Esophagus squamous epithelium (tissue), 5 donors: ENCODE measurements at regions not wholly inside any gene's neighbourhood (a gene's known extent, or its start where the extent isn't known, plus 50 kb on each side); places are given as distances from the start of the nearest gene placed in this dataset.

Experiments
- DNase-seq: peaks from one replicate; lab custom pipeline; 2025; lab: John Stamatoyannopoulos, UW
- H3K27ac ChIP-seq, 4 donors: fragments of 200-600 bp; sonication (generic); one replicate each; pipeline ENCODE4 v1.5.1; 2016 to 2019; ENCODE audit warnings: mild to moderate bottlenecking in 1 of 4
- H3K27me3 ChIP-seq, 4 donors: fragments of 200-600 bp; sonication (generic); 1 replicate in 3 of 4; 2 replicates in 1 of 4; pipeline versions ENCODE4 v1.5.1 to v1.6.0; 2017 to 2021; ENCODE audit warnings: antibody characterized with exemption in 1 of 4
- H3K36me3 ChIP-seq, 3 donors: fragments of 200-600 bp; sonication (generic); one replicate each; pipeline ENCODE4 v1.5.1; 2016 to 2019
- H3K4me1 ChIP-seq, 3 donors: fragments of 200-600 bp; sonication (generic); one replicate each; pipeline ENCODE4 v1.5.1; 2017 to 2019
- H3K4me3 ChIP-seq, 4 donors: fragments of 200-600 bp; sonication (generic); 1 replicate in 3 of 4; 2 replicates in 1 of 4; pipeline ENCODE4 v1.5.1; 2016 to 2019; ENCODE audit warnings: mild to moderate bottlenecking in 2 of 4, moderate library complexity in 1 of 4
- H3K9me3 ChIP-seq, 3 donors: fragments of 200-600 bp; sonication (generic); one replicate each; pipeline ENCODE4 v1.5.1; 2016 to 2019
- CTCF ChIP-seq, 6 experiments: fragments of 450-650 bp in 4 of 6; fragments of 200-600 bp in 2 of 6; sonication (generic) in 2 of 6; IDR thresholded peaks; one replicate each; pipeline ENCODE4 v1.5.1; 2016 to 2019; ENCODE audit warnings: antibody characterized with exemption in 6 of 6, mild to moderate bottlenecking in 4 of 6, moderate library complexity in 4 of 6
- POLR2A ChIP-seq, 4 donors: fragments of 450-650 bp; IDR thresholded peaks; one replicate each; pipeline ENCODE4 v1.6.1; 2017; ENCODE audit warnings: antibody characterized with exemption in 4 of 4, mild to moderate bottlenecking in 4 of 4, moderate library complexity in 3 of 4
- WGBS, 2 donors: methylation state at CpG; one replicate each; pipeline ENCODE4 v1.1.5; 2018; 5-methylcytosine and 5-hydroxymethylcytosine counted together
- intact Hi-C: fragments of 100-400 bp; cut with DNase I; formaldehyde crosslinking; loops from one replicate; pipeline ENCODE4 v1.15.0; 2022
- donor health status: DM: yes; HTN: yes; CAD: no.

GRCh38 chr12:104850781-104851180, 107.3 kb downstream of the SLC41A2 start:
- DNase-seq, result no peak
- no peak overlapping the region for H3K4me3 ChIP-seq
- TF ChIP-seq CTCF (IDR thresholded peaks at IDR 0.05), result no peak
- no peak for TF ChIP-seq POLR2A (IDR thresholded peaks at IDR 0.05)
- H3K27me3 ChIP-seq, result no peaks in the 10 kb centered on the region
- H3K27ac ChIP-seq, result no peak overlapping the region
- intact Hi-C loops, result no loop called here
- H3K4me1 ChIP-seq, result no peaks in the 10 kb centered on the region
- no peaks in the 10 kb centered on the region for H3K9me3 ChIP-seq
- H3K36me3 ChIP-seq, result no peaks in the 10 kb centered on the region

GRCh38 chr12:104846056-104846767, 111.9 kb downstream of the SLC41A2 start:
- Histone ChIP-seq H3K36me3 (no peaks in the 10 kb centered on the region), H3K4me3 (no peak overlapping the region), H3K27me3 (no peaks in the 10 kb centered on the region), H3K27ac (no peak overlapping the region), H3K4me1 (no peaks in the 10 kb centered on the region), H3K9me3 (no peaks in the 10 kb centered on the region)
- no peak for TF ChIP-seq POLR2A (IDR thresholded peaks at IDR 0.05)
- no peak for TF ChIP-seq CTCF (IDR thresholded peaks at IDR 0.05)
- WGBS, 2 donors, result 53 to 96% methylated on average over 2 of the region's 2 CpGs
- intact Hi-C loops, result no loop called here
- DNase-seq, result no peak

GRCh38 chr12:104844123-104844522, 114.0 kb downstream of the SLC41A2 start:
- H3K4me1 ChIP-seq, result no peaks in the 10 kb centered on the region
- intact Hi-C loops, result no loop called here
- H3K36me3 ChIP-seq, result no peaks in the 10 kb centered on the region
- no peak for DNase-seq
- no peak for TF ChIP-seq CTCF (IDR thresholded peaks at IDR 0.05)
- TF ChIP-seq POLR2A (IDR thresholded peaks at IDR 0.05), result no peak
- WGBS, 2 donors, result 87 to 89% methylated on average over 1 of the region's 1 CpG
- no peaks in the 10 kb centered on the region for H3K9me3 ChIP-seq
- H3K27ac ChIP-seq, result no peak overlapping the region
- no peaks in the 10 kb centered on the region for H3K27me3 ChIP-seq
- no peak overlapping the region for H3K4me3 ChIP-seq

GRCh38 chr12:104840262-104840661, 117.8 kb downstream of the SLC41A2 start:
- WGBS, 2 donors, result 88 to 91% methylated on average over 1 of the region's 1 CpG
- TF ChIP-seq CTCF (IDR thresholded peaks at IDR 0.05) (no peak), POLR2A (IDR thresholded peaks at IDR 0.05) (no peak)
- intact Hi-C loops, result no loop called here
- no peaks in the 10 kb centered on the region for H3K9me3 ChIP-seq
- H3K4me3 ChIP-seq, result no peak overlapping the region
- no peak for DNase-seq
- H3K4me1 ChIP-seq, result no peaks in the 10 kb centered on the region
- H3K36me3 ChIP-seq, result no peaks in the 10 kb centered on the region
- H3K27me3 ChIP-seq, result no peaks in the 10 kb centered on the region
- H3K27ac ChIP-seq, result no peak overlapping the region

- H3K27ac ChIP-seq, result no peak overlapping the region
- no peaks in the 10 kb centered on the region for H3K9me3 ChIP-seq
- no peaks in the 10 kb centered on the region for H3K36me3 ChIP-seq
- no peaks in the 10 kb centered on the region for H3K4me1 ChIP-seq
- TF ChIP-seq CTCF (IDR thresholded peaks at IDR 0.05) (no peak), POLR2A (IDR thresholded peaks at IDR 0.05) (no peak)
- H3K27me3 ChIP-seq, result no peaks in the 10 kb centered on the region
- intact Hi-C loops, result no loop called here
- 85 to 95% methylated on average over 2 of the region's 2 CpGs for WGBS, 2 donors
- H3K4me3 ChIP-seq, result no peak overlapping the region
- DNase-seq, result no peak
Measured at GRCh38 chr12:104835317-104835716, 122.8 kb downstream of the SLC41A2 start.
